HCT116 (cell line): ENCODE measurements at regions not wholly inside any gene's neighbourhood (a gene's known extent, or its start where the extent isn't known, plus 50 kb on each side); places are given as distances from the start of the nearest gene placed in this dataset.

Experiments
- ATAC-seq: fragments of 200-7000 bp; cut with Tn5 transposase; 2 replicates; pipeline ENCODE4 v1.9.1; 2020; ENCODE audit warnings: mild to moderate bottlenecking, moderate library complexity
- BruUV-seq: library from RNA; stranded (reverse); fragments of 400-500 nt; replicated peaks from 2 replicates; lab custom pipeline; 2021; lab: Mats Ljungman, UMichigan
- CTCF ChIA-PET: fragments of 300-600 bp; sonication (Branson Sonifier 250); formaldehyde crosslinking; loops from one replicate; lab custom pipeline; 2021; ENCODE audit warnings: antibody characterized with exemption; lab: Charles Lee
- POLR2A ChIA-PET: fragments of 300-600, 350-600 bp; sonication (Branson Sonifier 250); formaldehyde crosslinking; loops from one replicate; lab custom pipeline; 2021; ENCODE audit warnings: antibody characterized with exemption; lab: Charles Lee
- RAD21 ChIA-PET, 2 experiments: fragments of 300-600 bp; sonication (Branson Sonifier 250); formaldehyde crosslinking; loops; one replicate each; lab custom pipeline; 2023; ENCODE audit warnings: low total read pairs in 2 of 2; ENCODE audit not compliant: uncharacterized antibody in 2 of 2, unreplicated experiment in 2 of 2, low non-redundant PET in 1 of 2; lab: Charles Lee
- DNase-seq: peaks from one replicate; pipeline ENCODE4 v3.0.0-alpha.2; 2010; ENCODE audit warnings: low read depth, low spot score
- H2AFZ ChIP-seq: fragments of 200-600 bp; shearing (Covaris generic), sonication (generic); 2 replicates; pipeline ENCODE4 v1.6.1; 2017; ENCODE audit warnings: low read depth, mixed run types, mixed read lengths, antibody characterized with exemption, low read length; ENCODE audit not compliant: poor library complexity, severe bottlenecking
- H3K27ac ChIP-seq: 2 replicates; pipeline ENCODE4 v1.5.1; 2012; ENCODE audit warnings: low read depth, low read length
- H3K27me3 ChIP-seq: fragments of 200-600 bp; sonication (generic); 2 replicates; pipeline ENCODE4 v1.6.1; 2016; ENCODE audit warnings: mixed run types, low read length, mixed read lengths; ENCODE audit not compliant: insufficient read depth
- H3K36me3 ChIP-seq, 2 experiments: fragments of 200-500 bp in 1 of 2; fragments of 200-600 bp in 1 of 2; sonication (Bioruptor generic) in 1 of 2; sonication (generic) in 1 of 2; 2 replicates each; pipeline versions ENCODE4 v1.5.1 to v1.6.1; 2014 to 2016; ENCODE audit warnings: low read length in 2 of 2, inconsistent platforms in 1 of 2, mixed read lengths in 1 of 2, mixed run types in 1 of 2; ENCODE audit not compliant: insufficient read depth in 2 of 2, control insufficient read depth in 1 of 2
- H3K4me1 ChIP-seq, 2 experiments: fragments of 200-600 bp in 1 of 2; sonication (generic) in 1 of 2; 2 replicates each; pipeline versions ENCODE4 v1.5.1 to v1.6.1; 2012 to 2017; ENCODE audit warnings: low read length in 2 of 2, inconsistent platforms in 1 of 2, mild to moderate bottlenecking in 1 of 2, mixed read lengths in 1 of 2, mixed run types in 1 of 2, moderate library complexity in 1 of 2; ENCODE audit not compliant: insufficient read depth in 2 of 2, control insufficient read depth in 1 of 2
- H3K4me2 ChIP-seq: fragments of 200-600 bp; sonication (generic); 2 replicates; pipeline ENCODE4 v1.6.1; 2017; ENCODE audit warnings: mixed run types, low read length, mixed read lengths
- H3K4me3 ChIP-seq, 2 experiments: fragments of 200-600 bp in 1 of 2; sonication (generic) in 1 of 2; replicated peaks in 1 of 2; 2 replicates each; pipeline ENCODE4 v1.5.1; 2011 to 2016; ENCODE audit warnings: low read length in 2 of 2, control low read depth in 1 of 2, low read depth in 1 of 2, mild to moderate bottlenecking in 1 of 2, mixed read lengths in 1 of 2, mixed run types in 1 of 2
- H3K79me2 ChIP-seq: fragments of 200-600 bp; sonication (generic); 2 replicates; pipeline ENCODE4 v1.6.1; 2017; ENCODE audit warnings: mild to moderate bottlenecking, mixed run types, low read length, moderate library complexity, mixed read lengths; ENCODE audit not compliant: insufficient read depth
- H3K9ac ChIP-seq: fragments of 200-600 bp; sonication (generic); 2 replicates; pipeline ENCODE4 v1.6.1; 2016; ENCODE audit warnings: low read length, mixed read lengths
- H3K9me2 ChIP-seq: fragments of 200-600 bp; sonication (generic), shearing (Covaris generic); 2 replicates; pipeline ENCODE4 v1.6.1; 2017; ENCODE audit warnings: mixed run types, mild to moderate bottlenecking, moderate library complexity; ENCODE audit not compliant: insufficient read depth
- H3K9me3 ChIP-seq, 2 experiments: fragments of 200-500 bp in 1 of 2; fragments of 200-600 bp in 1 of 2; sonication (Bioruptor generic) in 1 of 2; sonication (generic) in 1 of 2; 2 replicates each; pipeline ENCODE4 v1.6.1; 2014 to 2017; ENCODE audit warnings: low read length in 2 of 2, mixed read lengths in 2 of 2, inconsistent platforms in 1 of 2, low read depth in 1 of 2, mild to moderate bottlenecking in 1 of 2, mixed run types in 1 of 2, moderate library complexity in 1 of 2; ENCODE audit not compliant: control insufficient read depth in 1 of 2, insufficient read depth in 1 of 2
- H4K20me1 ChIP-seq: fragments of 200-600 bp; sonication (generic), shearing (Covaris generic); 2 replicates; pipeline ENCODE4 v1.6.1; 2017; ENCODE audit warnings: mixed run types, mild to moderate bottlenecking, moderate library complexity; ENCODE audit not compliant: insufficient read depth
- ATF3 ChIP-seq: IDR thresholded peaks from 2 replicates; pipeline ENCODE4 v1.6.1; 2012
- CEBPB ChIP-seq: IDR thresholded peaks from 2 replicates; pipeline ENCODE4 v1.6.1; 2012; ENCODE audit warnings: low read depth
- EZH2 ChIP-seq: fragments of 200-600 bp; sonication (generic); IDR thresholded peaks from 2 replicates; pipeline ENCODE4 v1.6.1; 2017; ENCODE audit warnings: antibody characterized with exemption, mixed run types
- EZH2phosphoT487 ChIP-seq: fragments of 200-600 bp; IDR thresholded peaks from 2 replicates; pipeline ENCODE4 v1.6.1; 2018; ENCODE audit warnings: antibody characterized with exemption, borderline replicate concordance
- MAX ChIP-seq: IDR thresholded peaks from 2 replicates; pipeline ENCODE4 v1.6.1; 2012
- POLR2A ChIP-seq: IDR thresholded peaks from 2 replicates; pipeline ENCODE4 v1.7.0; 2011; ENCODE audit warnings: borderline replicate concordance; ENCODE audit not compliant: insufficient read depth, insufficient read length; ENCODE audit errors: extremely low read depth
- POLR2AphosphoS5 ChIP-seq: IDR thresholded peaks from 2 replicates; pipeline ENCODE4 v1.6.1; 2011; ENCODE audit warnings: mild to moderate bottlenecking, low read depth, low read length, moderate library complexity
- REST ChIP-seq: IDR thresholded peaks from 2 replicates; pipeline ENCODE4 v1.6.1; 2012; ENCODE audit warnings: low read depth
- SIN3A ChIP-seq: IDR thresholded peaks from 2 replicates; pipeline ENCODE4 v1.6.1; 2012; ENCODE audit warnings: low read depth
- SP1 ChIP-seq: IDR thresholded peaks from 2 replicates; pipeline ENCODE4 v1.6.1; 2012; ENCODE audit warnings: low read depth
- YY1 ChIP-seq: IDR thresholded peaks from 2 replicates; pipeline ENCODE4 v1.6.1; 2011; ENCODE audit warnings: low read length, low read depth, moderate library complexity, mild to moderate bottlenecking; ENCODE audit not compliant: insufficient replicate concordance; ENCODE audit errors: extremely low read depth
- intact Hi-C: fragments of 100-400 bp; cut with micrococcal nuclease; formaldehyde crosslinking; loops from 2 replicates; pipeline ENCODE4 v1.10.0; 2022

GRCh38 chr5:4875942-4876341 is 264.2 kb upstream of the ADAMTS16 start:
- intact Hi-C loops = no loop called here
- TF ChIP-seq ATF3 (no peak), CEBPB (no peak), REST (no peak), POLR2A (no peak), EZH2phosphoT487 (no peak), SIN3A (no peak), YY1 (no peak), SP1 (no peak), EZH2 (no peak), MAX (no peak), POLR2AphosphoS5 (no peak)
- ATAC-seq = no peak

More at GRCh38 chr5:4875942-4876341, 264.2 kb upstream of the ADAMTS16 start:
- Histone ChIP-seq H2AFZ (no peak overlapping the region), H3K9me3 (no peaks in the 10 kb centered on the region), H3K27ac (no peak overlapping the region), H4K20me1 (no peaks in the 10 kb centered on the region), H3K36me3 (no peaks in the 10 kb centered on the region), H3K9ac (no peak overlapping the region), H3K4me2 (no peak overlapping the region), H3K27me3 (0 out of 2 replicates have a peak, but pooled peaks cover 3% of the 10 kb centered on the region), H3K9me2 (no peaks in the 10 kb centered on the region), H3K4me1 (no peaks in the 10 kb centered on the region), H3K79me2 (no peaks in the 10 kb centered on the region), H3K4me3 (no peak overlapping the region)
- ChIA-PET RAD21 (no interaction called here), POLR2A (no interaction called here), CTCF (interaction anchor here (1.1 kb wide), 1 partner anchor 545 kb away, joined by 3 read pairs; no protein-coding TSS in a partner anchor)
- no TSS peak for BruUV-seq
- DNase-seq = no peak
